Transverse colon (tissue), 4 donors: ENCODE measurements at regions not wholly inside any gene's neighbourhood (a gene's known extent, or its start where the extent isn't known, plus 50 kb on each side); places are given as distances from the start of the nearest gene placed in this dataset.

Source experiments
- EP300 ChIP-seq: sonication (generic); formaldehyde crosslinking; IDR thresholded peaks from one replicate; pipeline ENCODE4 v1.6.1; 2017; ENCODE audit warnings: antibody characterized with exemption, low read depth
- POLR2AphosphoS5 ChIP-seq, 3 donors: sonication (generic); formaldehyde crosslinking; IDR thresholded peaks; one replicate each; pipeline ENCODE4 v1.6.1; 2016; ENCODE audit warnings: antibody characterized with exemption in 3 of 3
- TF ChIP-seq, protein P1 (sequence below), 5 experiments: fragments of 200-600 bp in 3 of 5; fragments of 450-650 bp in 2 of 5; sonication (generic) in 3 of 5; IDR thresholded peaks; 1 replicate in 2 of 5; 2 replicates in 3 of 5; pipeline ENCODE4 v1.5.1; 2016 to 2017; ENCODE audit warnings: antibody characterized with exemption in 5 of 5, inconsistent platforms in 3 of 5, mild to moderate bottlenecking in 2 of 5, moderate library complexity in 1 of 5

- TF ChIP-seq, protein P1, sequence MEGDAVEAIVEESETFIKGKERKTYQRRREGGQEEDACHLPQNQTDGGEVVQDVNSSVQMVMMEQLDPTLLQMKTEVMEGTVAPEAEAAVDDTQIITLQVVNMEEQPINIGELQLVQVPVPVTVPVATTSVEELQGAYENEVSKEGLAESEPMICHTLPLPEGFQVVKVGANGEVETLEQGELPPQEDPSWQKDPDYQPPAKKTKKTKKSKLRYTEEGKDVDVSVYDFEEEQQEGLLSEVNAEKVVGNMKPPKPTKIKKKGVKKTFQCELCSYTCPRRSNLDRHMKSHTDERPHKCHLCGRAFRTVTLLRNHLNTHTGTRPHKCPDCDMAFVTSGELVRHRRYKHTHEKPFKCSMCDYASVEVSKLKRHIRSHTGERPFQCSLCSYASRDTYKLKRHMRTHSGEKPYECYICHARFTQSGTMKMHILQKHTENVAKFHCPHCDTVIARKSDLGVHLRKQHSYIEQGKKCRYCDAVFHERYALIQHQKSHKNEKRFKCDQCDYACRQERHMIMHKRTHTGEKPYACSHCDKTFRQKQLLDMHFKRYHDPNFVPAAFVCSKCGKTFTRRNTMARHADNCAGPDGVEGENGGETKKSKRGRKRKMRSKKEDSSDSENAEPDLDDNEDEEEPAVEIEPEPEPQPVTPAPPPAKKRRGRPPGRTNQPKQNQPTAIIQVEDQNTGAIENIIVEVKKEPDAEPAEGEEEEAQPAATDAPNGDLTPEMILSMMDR (IDR thresholded peaks at IDR 0.05), result no peak
- TF ChIP-seq EP300 (no peak), POLR2AphosphoS5 (IDR thresholded peaks at IDR 0.05) (no peak)
Observed at GRCh38 chr1:207251066-207251465, 70.4 kb upstream of the CD55 start.
